Sigmoid colon (tissue), 6 donors: ENCODE measurements at regions not wholly inside any gene's neighbourhood (a gene's known extent, or its start where the extent isn't known, plus 50 kb on each side); places are given as distances from the start of the nearest gene placed in this dataset.
A peak's percentile ranks its signal among the peaks of the same experiment; 100 is the strongest.

Experiments used
- DNase-seq: peaks from one replicate; pipeline ENCODE4 v3.0.0-alpha.2; 2019
- H3K27ac ChIP-seq, 4 donors: fragments of 200-600 bp; sonication (generic); one replicate each; pipeline ENCODE4 v1.5.1; 2016 to 2019; ENCODE audit warnings: mild to moderate bottlenecking in 1 of 4
- H3K27me3 ChIP-seq, 3 donors: fragments of 200-600 bp; sonication (generic); one replicate each; pipeline ENCODE4 v1.5.1; 2019; ENCODE audit warnings: mild to moderate bottlenecking in 1 of 3
- H3K36me3 ChIP-seq, 4 donors: fragments of 200-600 bp; sonication (generic); one replicate each; pipeline ENCODE4 v1.5.1; 2016 to 2019
- H3K4me1 ChIP-seq, 4 donors: fragments of 200-600 bp; sonication (generic); one replicate each; pipeline ENCODE4 v1.5.1; 2017 to 2019
- H3K4me3 ChIP-seq, 4 donors: fragments of 200-600 bp; sonication (generic); one replicate each; pipeline ENCODE4 v1.5.1; 2017 to 2019; ENCODE audit warnings: mild to moderate bottlenecking in 2 of 4, moderate library complexity in 1 of 4
- H3K9me3 ChIP-seq, 4 donors: fragments of 200-600 bp in 3 of 4; sonication (generic) in 3 of 4; one replicate each; pipeline versions ENCODE4 v1.5.1 to v1.6.1; 2013 to 2019
- CTCF ChIP-seq, 4 experiments: fragments of 450-650 bp in 3 of 4; fragments of 200-600 bp in 1 of 4; IDR thresholded peaks; one replicate each; pipeline ENCODE4 v1.5.1; 2016 to 2019; ENCODE audit warnings: antibody characterized with exemption in 4 of 4, mild to moderate bottlenecking in 3 of 4, moderate library complexity in 2 of 4
- EP300 ChIP-seq, 4 donors: sonication (generic); formaldehyde crosslinking; IDR thresholded peaks; one replicate each; pipeline ENCODE4 v1.6.1; 2017; ENCODE audit warnings: antibody characterized with exemption in 4 of 4
- POLR2A ChIP-seq, 2 donors: fragments of 450-650 bp; IDR thresholded peaks; one replicate each; pipeline ENCODE4 v1.6.1; 2016; ENCODE audit warnings: antibody characterized with exemption in 2 of 2, mild to moderate bottlenecking in 2 of 2, moderate library complexity in 2 of 2
- POLR2AphosphoS5 ChIP-seq, 4 donors: sonication (generic); formaldehyde crosslinking; IDR thresholded peaks; one replicate each; pipeline ENCODE4 v1.6.1; 2017; ENCODE audit warnings: antibody characterized with exemption in 4 of 4
- WGBS, 2 donors: extraction: QIAGEN DNeasy Blood & Tissue Kit; methylation state at CpG; one replicate each; pipeline ENCODE4 v1.1.7; 2013; 5-methylcytosine and 5-hydroxymethylcytosine counted together
- intact Hi-C: fragments of 100-400 bp; cut with DNase I; formaldehyde crosslinking; loops from one replicate; pipeline ENCODE4 v1.15.1; 2023
- donor health status: healthy with polysubstance abuse.
- donor health status: healthy.

- Histone ChIP-seq H3K9me3 (no peaks in the 10 kb centered on the region), H3K27me3 (no peaks in the 10 kb centered on the region), H3K27ac (peak overlapping the region; percentile 4 to 63 (median 48)), H3K4me3 (no peak overlapping the region), H3K36me3 (no peaks in the 10 kb centered on the region), H3K4me1 (peaks cover 0 to 58% (median 49%) of the 10 kb centered on the region in 4 donors)
- intact Hi-C loops = no loop called here
- DNase-seq = no peak
- TF ChIP-seq POLR2AphosphoS5 (IDR thresholded peaks at IDR 0.05) (no peak), EP300 (IDR thresholded peaks at IDR 0.05) (no peak), CTCF (IDR thresholded peaks at IDR 0.05) (no peak), POLR2A (IDR thresholded peaks at IDR 0.05) (no peak)
- WGBS, 2 donors = 61 to 69% methylated on average over 1 of the region's 1 CpG
Observed at GRCh38 chr2:20933714-20934113, 110.2 kb downstream of the APOB start.

GRCh38 chr2:20931346-20931745 is 108.4 kb upstream of the LDAH start:
- no peaks in the 10 kb centered on the region for H3K27me3 ChIP-seq
- no peaks in the 10 kb centered on the region for H3K36me3 ChIP-seq
- no peaks in the 10 kb centered on the region for H3K9me3 ChIP-seq
- 66 to 68% methylated on average over 2 of the region's 2 CpGs for WGBS, 2 donors
- no peak for DNase-seq
- H3K4me3 ChIP-seq = no peak overlapping the region
- intact Hi-C loops = no loop called here
- TF ChIP-seq POLR2AphosphoS5 (IDR thresholded peaks at IDR 0.05) (no peak), POLR2A (IDR thresholded peaks at IDR 0.05) (no peak), CTCF (IDR thresholded peaks at IDR 0.05) (no peak), EP300 (IDR thresholded peaks at IDR 0.05) (no peak)
- peaks cover 0 to 52% (median 49%) of the 10 kb centered on the region in 4 donors for H3K4me1 ChIP-seq
- H3K27ac ChIP-seq = peak overlapping the region in 3 of 4 donors; percentile 26 to 69 (median 58)

- no peak for DNase-seq
- WGBS, 2 donors = 56 to 66% methylated on average over 3 of the region's 3 CpGs
- no peaks in the 10 kb centered on the region for H3K36me3 ChIP-seq
- intact Hi-C loops = no loop called here
- no peak for TF ChIP-seq POLR2A (IDR thresholded peaks at IDR 0.05)
- TF ChIP-seq POLR2AphosphoS5 (IDR thresholded peaks at IDR 0.05) = no peak
- no peak for TF ChIP-seq CTCF (IDR thresholded peaks at IDR 0.05)
- TF ChIP-seq EP300 (IDR thresholded peaks at IDR 0.05) = no peak
- no peak overlapping the region for H3K4me3 ChIP-seq
- H3K9me3 ChIP-seq = no peaks in the 10 kb centered on the region
- H3K27ac ChIP-seq = peak overlapping the region in 3 of 4 donors; percentile 26 to 69 (median 58)
- H3K4me1 ChIP-seq = peaks cover 0 to 52% (median 49%) of the 10 kb centered on the region in 4 donors
- no peaks in the 10 kb centered on the region for H3K27me3 ChIP-seq
Observed at GRCh38 chr2:20930928-20931327, 108.0 kb upstream of the LDAH start.

GRCh38 chr2:20929721-20930120 is 106.8 kb upstream of the LDAH start:
- intact Hi-C loops = no loop called here
- H3K4me1 ChIP-seq = peaks cover 0 to 45% (median 42%) of the 10 kb centered on the region in 4 donors
- H3K4me3 ChIP-seq = no peak overlapping the region
- H3K27ac ChIP-seq = no peak overlapping the region
- TF ChIP-seq POLR2AphosphoS5 (IDR thresholded peaks at IDR 0.05) (no peak), POLR2A (IDR thresholded peaks at IDR 0.05) (no peak), EP300 (IDR thresholded peaks at IDR 0.05) (no peak), CTCF (IDR thresholded peaks at IDR 0.05) (no peak)
- DNase-seq = no peak
- no peaks in the 10 kb centered on the region for H3K27me3 ChIP-seq
- H3K36me3 ChIP-seq = no peaks in the 10 kb centered on the region
- H3K9me3 ChIP-seq = no peaks in the 10 kb centered on the region

- TF ChIP-seq POLR2AphosphoS5 (IDR thresholded peaks at IDR 0.05) (no peak), CTCF (IDR thresholded peaks at IDR 0.05) (no peak), POLR2A (IDR thresholded peaks at IDR 0.05) (no peak), EP300 (IDR thresholded peaks at IDR 0.05) (no peak)
- no peaks in the 10 kb centered on the region for H3K27me3 ChIP-seq
- no peaks in the 10 kb centered on the region for H3K9me3 ChIP-seq
- no peak overlapping the region for H3K27ac ChIP-seq
- 58 to 67% methylated on average over 3 of the region's 3 CpGs for WGBS, 2 donors
- no peak for DNase-seq
- no peaks in the 10 kb centered on the region for H3K36me3 ChIP-seq
- peaks cover 0 to 34% (median 31%) of the 10 kb centered on the region in 4 donors for H3K4me1 ChIP-seq
- intact Hi-C loops = no loop called here
- H3K4me3 ChIP-seq = no peak overlapping the region
Observed at GRCh38 chr2:20928617-20929016, 105.7 kb upstream of the LDAH start.
